ENCODE measurements at regions not wholly inside any gene's neighbourhood (a gene's known extent, or its start where the extent isn't known, plus 50 kb on each side); places are given as distances from the start of the nearest gene placed in this dataset.

DNA sequence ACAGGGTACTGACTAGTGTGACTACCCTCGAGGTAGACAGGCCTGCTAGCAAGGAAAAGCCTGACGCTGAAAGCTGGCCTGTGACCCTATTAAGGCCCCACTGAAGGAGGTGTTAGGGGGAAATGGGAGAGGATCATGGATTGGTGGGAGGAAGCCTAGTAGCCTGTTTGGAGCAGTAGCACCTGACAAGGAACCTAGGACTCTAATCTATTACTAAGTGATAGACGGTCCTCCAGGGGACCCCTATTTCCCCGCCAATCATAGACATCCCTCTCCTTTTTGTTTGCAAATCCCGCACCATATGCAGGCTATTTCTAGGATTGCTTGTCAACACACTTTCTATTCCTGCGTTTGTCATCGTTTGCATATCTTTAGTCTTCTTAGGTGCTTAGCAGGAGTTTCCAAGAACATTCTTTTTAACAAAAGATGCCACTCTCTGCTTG, 1338.8 kb upstream of the MIR17HG start:
- ATAC-seq (peak; percentile 97), DNase-seq (ENCODE audit: low spot score) (peak; percentile 12)
- POLR2A ChIA-PET = no interaction called here
- CTCF ChIA-PET = no interaction called here
- H3K27me3 Mint-ChIP-seq (ENCODE audit: low read depth) = peaks cover 3% of the 10 kb centered on the region; the same call in 1 of the 2 replicates
- TF ChIP-seq FOXK1 (CRISPR knock-in tag; IDR thresholded peaks at IDR 0.05) (no peak), STAT6 (CRISPR knock-in tag; conservative IDR thresholded peaks at IDR 0.05; ENCODE audit: low read depth) (no peak), TCF7 (CRISPR knock-in tag; IDR thresholded peaks at IDR 0.05; ENCODE audit: low read depth) (no peak), NR3C1 (CRISPR knock-in tag; conservative IDR thresholded peaks at IDR 0.05; ENCODE audit: low read depth) (no peak), HMGA2 (CRISPR knock-in tag; IDR thresholded peaks at IDR 0.05) (no peak)
- TF ChIP-seq, protein P1, sequence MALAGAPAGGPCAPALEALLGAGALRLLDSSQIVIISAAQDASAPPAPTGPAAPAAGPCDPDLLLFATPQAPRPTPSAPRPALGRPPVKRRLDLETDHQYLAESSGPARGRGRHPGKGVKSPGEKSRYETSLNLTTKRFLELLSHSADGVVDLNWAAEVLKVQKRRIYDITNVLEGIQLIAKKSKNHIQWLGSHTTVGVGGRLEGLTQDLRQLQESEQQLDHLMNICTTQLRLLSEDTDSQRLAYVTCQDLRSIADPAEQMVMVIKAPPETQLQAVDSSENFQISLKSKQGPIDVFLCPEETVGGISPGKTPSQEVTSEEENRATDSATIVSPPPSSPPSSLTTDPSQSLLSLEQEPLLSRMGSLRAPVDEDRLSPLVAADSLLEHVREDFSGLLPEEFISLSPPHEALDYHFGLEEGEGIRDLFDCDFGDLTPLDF (CRISPR knock-in tag; IDR thresholded peaks at IDR 0.05) = no peak
- H3K27ac Mint-ChIP-seq = peak overlapping the region; percentile 54; the same call in 1 of the 2 replicates
- peaks cover 24% of the 10 kb centered on the region for H3K4me1 Mint-ChIP-seq
- no peaks in the 10 kb centered on the region for H3K9me3 Mint-ChIP-seq
- 0 out of 2 replicates have a peak, but pooled peaks cover 4% of the 10 kb centered on the region for H3K36me3 Mint-ChIP-seq
- peak overlapping the region; percentile 9; the same call in 1 of the 2 replicates for H3K4me3 Mint-ChIP-seq

DNA sequence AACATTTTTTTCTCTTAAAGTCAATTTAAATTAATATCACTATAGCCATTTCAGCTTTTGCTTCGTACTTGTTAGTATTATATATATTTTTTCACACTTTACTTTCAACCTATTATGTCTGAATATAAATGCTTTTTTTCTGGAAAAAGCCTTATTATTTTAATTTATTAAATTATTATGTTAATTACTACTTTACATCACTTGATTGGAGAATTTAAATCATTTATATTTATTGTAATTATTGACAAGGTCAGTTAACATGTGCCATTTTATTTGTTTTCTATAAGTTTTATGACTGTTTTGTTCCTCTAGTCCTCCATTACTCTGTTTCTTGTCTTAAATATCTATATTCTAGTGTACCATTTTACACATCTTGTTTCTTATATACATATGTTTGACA, 1333.4 kb upstream of the MIR17HG start:
- TF ChIP-seq ELF4 (CRISPR knock-in tag; IDR thresholded peaks at IDR 0.05; ENCODE audit: low read depth) (no peak), NFATC4 (CRISPR knock-in tag; IDR thresholded peaks at IDR 0.05) (no peak), HMGA2 (CRISPR knock-in tag; IDR thresholded peaks at IDR 0.05) (peak; percentile 78; the same call in 1 of the 2 replicates), GABPB1 (CRISPR knock-in tag; IDR thresholded peaks at IDR 0.05) (no peak), MXD4 (CRISPR knock-in tag; IDR thresholded peaks at IDR 0.05; ENCODE audit: borderline replicate concordance) (no peak)
- DNase-seq (ENCODE audit: low spot score) (no peak), ATAC-seq (no peak)
- H3K9me3 Mint-ChIP-seq = no peaks in the 10 kb centered on the region
- H3K4me3 Mint-ChIP-seq = no peak overlapping the region
- no peaks in the 10 kb centered on the region for H3K36me3 Mint-ChIP-seq
- H3K27ac Mint-ChIP-seq = no peak overlapping the region
- CTCF ChIA-PET = no interaction called here
- H3K27me3 Mint-ChIP-seq (ENCODE audit: low read depth) = peaks cover 3% of the 10 kb centered on the region; the same call in 1 of the 2 replicates
- peaks cover 4% of the 10 kb centered on the region for H3K4me1 Mint-ChIP-seq
- POLR2A ChIA-PET = no interaction called here

DNA sequence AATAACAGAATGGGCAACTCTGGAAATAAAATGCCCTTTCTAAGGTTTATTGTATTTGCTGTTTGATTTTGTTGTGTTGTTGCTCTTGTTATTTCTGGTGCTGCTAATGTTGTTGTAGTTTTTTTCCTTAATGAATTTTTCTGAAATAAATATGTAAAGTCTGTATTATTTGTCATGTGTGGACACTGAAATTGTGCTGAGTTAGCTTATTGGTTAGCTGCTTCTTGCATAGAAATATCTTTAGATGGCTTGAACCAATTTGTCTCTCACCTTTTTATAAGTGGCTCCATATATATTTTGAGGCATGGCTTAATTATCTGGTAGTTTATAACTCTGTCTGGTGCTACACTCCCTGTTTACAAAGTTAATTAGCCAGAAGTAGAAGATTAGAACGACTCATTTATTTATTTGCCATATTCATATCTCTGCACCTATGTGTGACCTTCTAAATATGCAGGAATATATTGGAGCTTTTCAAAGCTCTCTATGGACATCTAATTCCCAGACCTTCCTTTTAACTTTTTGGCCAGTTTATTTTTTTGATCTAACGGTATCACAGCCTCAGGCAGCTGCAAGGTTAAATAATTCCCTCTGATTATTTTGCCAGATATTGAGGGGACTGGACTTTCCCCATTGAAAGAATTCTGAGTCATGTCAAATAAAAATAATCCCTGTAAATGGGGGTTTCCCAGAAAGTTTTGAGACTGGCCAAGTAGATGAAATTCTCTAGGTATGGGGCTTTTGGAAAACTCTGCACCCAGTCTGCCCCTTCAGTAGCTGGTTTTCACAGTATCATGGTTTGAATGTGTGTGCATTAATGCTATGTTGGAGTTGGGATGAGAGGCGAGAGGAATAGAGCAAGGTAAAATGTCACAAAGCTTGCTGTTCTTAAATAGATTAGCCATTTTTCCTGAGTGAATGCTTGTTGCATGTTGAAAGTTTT, 1331.7 kb upstream of the MIR17HG start:
- ChIA-PET CTCF (no interaction called here), POLR2A (no interaction called here)
- no peaks in the 10 kb centered on the region for H3K27me3 Mint-ChIP-seq (ENCODE audit: low read depth)
- no peaks in the 10 kb centered on the region for H3K9me3 Mint-ChIP-seq
- TF ChIP-seq, protein P2, sequence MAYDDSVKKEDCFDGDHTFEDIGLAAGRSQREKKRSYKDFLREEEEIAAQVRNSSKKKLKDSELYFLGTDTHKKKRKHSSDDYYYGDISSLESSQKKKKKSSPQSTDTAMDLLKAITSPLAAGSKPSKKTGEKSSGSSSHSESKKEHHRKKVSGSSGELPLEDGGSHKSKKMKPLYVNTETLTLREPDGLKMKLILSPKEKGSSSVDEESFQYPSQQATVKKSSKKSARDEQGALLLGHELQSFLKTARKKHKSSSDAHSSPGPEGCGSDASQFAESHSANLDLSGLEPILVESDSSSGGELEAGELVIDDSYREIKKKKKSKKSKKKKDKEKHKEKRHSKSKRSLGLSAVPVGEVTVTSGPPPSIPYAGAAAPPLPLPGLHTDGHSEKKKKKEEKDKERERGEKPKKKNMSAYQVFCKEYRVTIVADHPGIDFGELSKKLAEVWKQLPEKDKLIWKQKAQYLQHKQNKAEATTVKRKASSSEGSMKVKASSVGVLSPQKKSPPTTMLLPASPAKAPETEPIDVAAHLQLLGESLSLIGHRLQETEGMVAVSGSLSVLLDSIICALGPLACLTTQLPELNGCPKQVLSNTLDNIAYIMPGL (CRISPR knock-in tag; IDR thresholded peaks at IDR 0.05) = no peak
- TF ChIP-seq GRHL2 (CRISPR knock-in tag; IDR thresholded peaks at IDR 0.05; ENCODE audit: insufficient replicate concordance, severe bottlenecking) (no peak), ZNF121 (CRISPR knock-in tag; IDR thresholded peaks at IDR 0.05) (no peak), CREB1 (CRISPR knock-in tag; IDR thresholded peaks at IDR 0.05) (no peak), MYBL2 (CRISPR knock-in tag; IDR thresholded peaks at IDR 0.05) (no peak), ZNF416 (CRISPR knock-in tag; IDR thresholded peaks at IDR 0.05) (no peak), NR1H2 (CRISPR knock-in tag; IDR thresholded peaks at IDR 0.05) (no peak), HMGA2 (CRISPR knock-in tag; IDR thresholded peaks at IDR 0.05) (no peak), NFE2L1 (CRISPR knock-in tag; IDR thresholded peaks at IDR 0.05) (no peak), OVOL2 (CRISPR knock-in tag; IDR thresholded peaks at IDR 0.05; ENCODE audit: borderline replicate concordance) (no peak), NR3C1 (CRISPR knock-in tag; conservative IDR thresholded peaks at IDR 0.05; ENCODE audit: low read depth) (no peak), ETV6 (CRISPR knock-in tag; IDR thresholded peaks at IDR 0.05) (no peak), ZNF263 (CRISPR knock-in tag; IDR thresholded peaks at IDR 0.05; ENCODE audit: low read depth) (no peak)
- TF ChIP-seq, protein P3, sequence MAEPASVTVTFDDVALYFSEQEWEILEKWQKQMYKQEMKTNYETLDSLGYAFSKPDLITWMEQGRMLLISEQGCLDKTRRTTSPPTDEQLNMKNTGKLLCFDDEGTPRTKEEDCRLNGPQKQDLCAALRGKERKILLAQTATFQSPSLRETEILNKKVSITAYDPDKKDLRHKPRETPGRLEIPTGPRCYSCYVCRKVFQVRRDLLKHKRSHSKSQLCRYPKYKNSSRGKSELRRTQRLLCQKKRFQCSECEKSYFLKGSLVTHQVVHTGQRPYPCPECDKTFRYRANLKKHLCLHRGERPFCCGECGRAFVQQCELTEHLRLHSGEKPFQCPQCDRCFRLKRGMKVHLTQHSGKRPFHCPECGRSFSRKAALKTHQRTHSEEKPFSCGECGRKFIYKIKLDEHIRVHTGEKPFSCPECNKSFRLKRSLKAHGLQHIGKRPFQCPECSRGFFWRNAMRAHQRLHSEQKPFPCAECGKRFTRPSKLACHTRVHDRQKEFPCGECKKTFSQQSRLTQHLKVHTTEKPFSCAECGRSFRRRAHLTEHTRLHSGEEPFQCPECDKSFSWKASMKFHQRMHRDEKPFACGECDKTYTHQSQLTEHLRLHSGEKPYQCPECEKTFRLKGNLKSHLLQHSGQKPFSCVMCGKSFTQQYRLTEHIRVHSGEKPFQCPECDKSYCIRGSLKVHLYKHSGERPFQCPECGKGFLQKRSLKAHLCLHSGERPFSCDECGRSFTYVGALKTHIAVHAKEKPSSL (CRISPR knock-in tag; conservative IDR thresholded peaks at IDR 0.05) = no peak
- no peaks in the 10 kb centered on the region for H3K4me1 Mint-ChIP-seq
- no peak overlapping the region for H3K4me3 Mint-ChIP-seq
- ATAC-seq = no peak
- H3K36me3 Mint-ChIP-seq = no peaks in the 10 kb centered on the region
- H3K27ac Mint-ChIP-seq = no peak overlapping the region
- DNase-seq (ENCODE audit: low spot score) = no peak
